ENCODE measurements at regions not wholly inside any gene's neighbourhood (a gene's known extent, or its start where the extent isn't known, plus 50 kb on each side); places are given as distances from the start of the nearest gene placed in this dataset.

GRCh38 chr5:23268136-23268535 lies 239.3 kb upstream of the PRDM9 start:
- in situ Hi-C loops (cut with MboI; ENCODE audit: low pct_unique_long_range_greater_than_20kb, low sequenced_read_pairs): no loop called here
- no peak for DNase-seq

- no peak for DNase-seq
- in situ Hi-C loops (cut with MboI; ENCODE audit: low pct_unique_long_range_greater_than_20kb, low sequenced_read_pairs): no loop called here
Observed at GRCh38 chr5:23260621-23261020, 246.8 kb upstream of the PRDM9 start.

GRCh38 chr5:23257656-23258055 lies 249.8 kb upstream of the PRDM9 start:
- in situ Hi-C loops (cut with MboI; ENCODE audit: low pct_unique_long_range_greater_than_20kb, low sequenced_read_pairs): no loop called here
- no peak for DNase-seq

- no peak for DNase-seq
- in situ Hi-C loops (cut with MboI; ENCODE audit: low pct_unique_long_range_greater_than_20kb, low sequenced_read_pairs): no loop called here
Observed at GRCh38 chr5:23253621-23254198, 253.7 kb upstream of the PRDM9 start.

- DNase-seq: no peak
- in situ Hi-C loops (cut with MboI; ENCODE audit: low pct_unique_long_range_greater_than_20kb, low sequenced_read_pairs): no loop called here
Observed at GRCh38 chr5:23242891-23243290, 264.5 kb upstream of the PRDM9 start.

GRCh38 chr5:23235246-23235645 lies 272.2 kb upstream of the PRDM9 start:
- in situ Hi-C loops (cut with MboI; ENCODE audit: low pct_unique_long_range_greater_than_20kb, low sequenced_read_pairs): no loop called here
- no peak for DNase-seq

GRCh38 chr5:23234197-23234596 lies 273.2 kb upstream of the PRDM9 start:
- no peak for DNase-seq
- in situ Hi-C loops (cut with MboI; ENCODE audit: low pct_unique_long_range_greater_than_20kb, low sequenced_read_pairs): no loop called here

- in situ Hi-C loops (cut with MboI; ENCODE audit: low pct_unique_long_range_greater_than_20kb, low sequenced_read_pairs): no loop called here
- no peak for DNase-seq
Observed at GRCh38 chr5:23223846-23224245, 283.6 kb upstream of the PRDM9 start.

GRCh38 chr5:23221831-23222230 lies 285.6 kb upstream of the PRDM9 start:
- in situ Hi-C loops (cut with MboI; ENCODE audit: low pct_unique_long_range_greater_than_20kb, low sequenced_read_pairs): no loop called here
- DNase-seq: no peak

GRCh38 chr5:23217159-23217558 lies 290.2 kb upstream of the PRDM9 start:
- no peak for DNase-seq
- in situ Hi-C loops (cut with MboI; ENCODE audit: low pct_unique_long_range_greater_than_20kb, low sequenced_read_pairs): no loop called here

- in situ Hi-C loops (cut with MboI; ENCODE audit: low pct_unique_long_range_greater_than_20kb, low sequenced_read_pairs): no loop called here
- DNase-seq: no peak
Observed at GRCh38 chr5:23216345-23216744, 291.1 kb upstream of the PRDM9 start.

- in situ Hi-C loops (cut with MboI; ENCODE audit: low pct_unique_long_range_greater_than_20kb, low sequenced_read_pairs): no loop called here
Observed at GRCh38 chr5:23208959-23209431, 298.4 kb upstream of the PRDM9 start.

GRCh38 chr5:23204111-23204510 lies 303.3 kb upstream of the PRDM9 start:
- DNase-seq: no peak
- in situ Hi-C loops (cut with MboI; ENCODE audit: low pct_unique_long_range_greater_than_20kb, low sequenced_read_pairs): no loop called here

More at GRCh38 chr5:23208959-23209431, 298.4 kb upstream of the PRDM9 start:
- DNase-seq: peak; percentile 87

GRCh38 chr5:23169660-23170416 lies 316.7 kb upstream of the CDH12 start:
- in situ Hi-C loops (cut with MboI; ENCODE audit: low pct_unique_long_range_greater_than_20kb, low sequenced_read_pairs): no loop called here
- no peak for DNase-seq

GRCh38 chr5:23164971-23165370 lies 311.8 kb upstream of the CDH12 start:
- in situ Hi-C loops (cut with MboI; ENCODE audit: low pct_unique_long_range_greater_than_20kb, low sequenced_read_pairs): no loop called here
- DNase-seq: no peak

GRCh38 chr5:23158179-23158578 lies 305.0 kb upstream of the CDH12 start:
- DNase-seq: no peak
- in situ Hi-C loops (cut with MboI; ENCODE audit: low pct_unique_long_range_greater_than_20kb, low sequenced_read_pairs): no loop called here

GRCh38 chr5:23157716-23158115 lies 304.6 kb upstream of the CDH12 start:
- no peak for DNase-seq
- in situ Hi-C loops (cut with MboI; ENCODE audit: low pct_unique_long_range_greater_than_20kb, low sequenced_read_pairs): no loop called here

GRCh38 chr5:23157169-23157568 lies 304.0 kb upstream of the CDH12 start:
- DNase-seq: no peak
- in situ Hi-C loops (cut with MboI; ENCODE audit: low pct_unique_long_range_greater_than_20kb, low sequenced_read_pairs): no loop called here

- in situ Hi-C loops (cut with MboI; ENCODE audit: low pct_unique_long_range_greater_than_20kb, low sequenced_read_pairs): no loop called here
- DNase-seq: no peak
Observed at GRCh38 chr5:23147625-23148024, 294.5 kb upstream of the CDH12 start.

GRCh38 chr5:23146183-23146582 lies 293.0 kb upstream of the CDH12 start:
- in situ Hi-C loops (cut with MboI; ENCODE audit: low pct_unique_long_range_greater_than_20kb, low sequenced_read_pairs): no loop called here

More at GRCh38 chr5:23146183-23146582, 293.0 kb upstream of the CDH12 start:
- DNase-seq: no peak
